ENCODE measurements at regions not wholly inside any gene's neighbourhood (a gene's known extent, or its start where the extent isn't known, plus 50 kb on each side); places are given as distances from the start of the nearest gene placed in this dataset.

GRCh38 chr22:47619631-47620030 is 857.2 kb downstream of the TBC1D22A start:
- Mint-ChIP-seq H3K9me3 (ENCODE audit: insufficient read depth) (no peaks in the 10 kb centered on the region), H3K27me3 (no peaks in the 10 kb centered on the region), H3K4me3 (no peak overlapping the region), H3K4me1 (no peaks in the 10 kb centered on the region), H3K27ac (no peak overlapping the region)
- H3K9ac ChIP-seq (ENCODE audit: low read length): no peak overlapping the region
- 89% methylated on average over 9 of the region's 11 CpGs for WGBS (ENCODE audit: insufficient coverage)
- no peaks in the 10 kb centered on the region for H3K4me1 ChIP-seq (ENCODE audit: control insufficient read depth in 2 of 2, insufficient read depth in 2 of 2, low read length in 2 of 2)
- no peak overlapping the region for H3K4me2 ChIP-seq (replicated peaks; ENCODE audit: low read depth, low read length, poor library complexity, severe bottlenecking)
- intact Hi-C loops (cut with micrococcal nuclease): no loop called here
- no peak for DNase-seq
- H3K36me3 ChIP-seq (replicated peaks in 1 of 2; ENCODE audit: control extremely low read depth in 1 of 2, control insufficient read depth in 1 of 2, extremely low read depth in 1 of 2, insufficient read depth in 2 of 2, low read length in 1 of 2): no peaks in the 10 kb centered on the region
- H3K4me3 ChIP-seq (ENCODE audit: control extremely low read depth in 1 of 5, extremely low read depth in 1 of 5, insufficient read depth in 1 of 5, low read depth in 2 of 5, low read length in 4 of 5): no peak overlapping the region
- H4K20me1 ChIP-seq (ENCODE audit: control insufficient read depth, insufficient read depth, low read length, poor library complexity, severe bottlenecking): no peaks in the 10 kb centered on the region
- TF ChIP-seq EZH2 (IDR thresholded peaks at IDR 0.05; ENCODE audit: borderline replicate concordance, insufficient read depth, low read depth, low read length, poor library complexity, severe bottlenecking) (no peak), CTCF (IDR thresholded peaks at IDR 0.05) (no peak)
- H3K9me3 ChIP-seq (ENCODE audit: control extremely low read depth in 1 of 3, control insufficient read depth in 2 of 3, insufficient read depth in 1 of 3, low read length in 2 of 3): peaks cover 0 to 2% (median 0%) of the 10 kb centered on the region in 3 donors
- ATAC-seq (ENCODE audit: low read depth): no peak
- no peak overlapping the region for H2AFZ ChIP-seq (ENCODE audit: insufficient read depth, low read depth, low read length, poor library complexity, severe bottlenecking)
- peaks cover 0 to 4% (median 0%) of the 10 kb centered on the region in 4 experiments for H3K27me3 ChIP-seq (replicated peaks in 1 of 4; ENCODE audit: control extremely low read depth in 1 of 4, control insufficient read depth in 3 of 4, insufficient read depth in 4 of 4, low read length in 3 of 4)
- ChIA-PET CTCF (no interaction called here), POLR2A (no interaction called here)
- H3K27ac ChIP-seq (ENCODE audit: low read length in 2 of 2): no peak overlapping the region
- H3K79me2 ChIP-seq (ENCODE audit: control insufficient read depth, insufficient read depth, low read length): no peaks in the 10 kb centered on the region

GRCh38 chr22:47618180-47619010 is 855.9 kb downstream of the TBC1D22A start:
- ATAC-seq (ENCODE audit: low read depth) (no peak), DNase-seq (no peak)

More at GRCh38 chr22:47618180-47619010, 855.9 kb downstream of the TBC1D22A start:
- ChIA-PET CTCF (no interaction called here), POLR2A (no interaction called here)
- Histone ChIP-seq H3K9me3 (ENCODE audit: control extremely low read depth in 1 of 3, control insufficient read depth in 2 of 3, insufficient read depth in 1 of 3, low read length in 2 of 3) (peaks cover 0 to 10% (median 0%) of the 10 kb centered on the region in 3 donors), H3K4me2 (replicated peaks; ENCODE audit: low read depth, low read length, poor library complexity, severe bottlenecking) (no peak overlapping the region), H4K20me1 (ENCODE audit: control insufficient read depth, insufficient read depth, low read length, poor library complexity, severe bottlenecking) (no peaks in the 10 kb centered on the region), H3K4me1 (ENCODE audit: control insufficient read depth in 2 of 2, insufficient read depth in 2 of 2, low read length in 2 of 2) (no peaks in the 10 kb centered on the region), H3K27ac (ENCODE audit: low read length in 2 of 2) (no peak overlapping the region), H3K4me3 (ENCODE audit: control extremely low read depth in 1 of 5, extremely low read depth in 1 of 5, insufficient read depth in 1 of 5, low read depth in 2 of 5, low read length in 4 of 5) (no peak overlapping the region), H2AFZ (ENCODE audit: insufficient read depth, low read depth, low read length, poor library complexity, severe bottlenecking) (no peak overlapping the region), H3K79me2 (ENCODE audit: control insufficient read depth, insufficient read depth, low read length) (no peaks in the 10 kb centered on the region), H3K9ac (ENCODE audit: low read length) (no peak overlapping the region), H3K36me3 (replicated peaks in 1 of 2; ENCODE audit: control extremely low read depth in 1 of 2, control insufficient read depth in 1 of 2, extremely low read depth in 1 of 2, insufficient read depth in 2 of 2, low read length in 1 of 2) (no peaks in the 10 kb centered on the region), H3K27me3 (replicated peaks in 1 of 4; ENCODE audit: control extremely low read depth in 1 of 4, control insufficient read depth in 3 of 4, insufficient read depth in 4 of 4, low read length in 3 of 4) (peaks cover 0 to 4% (median 0%) of the 10 kb centered on the region in 4 experiments)
- intact Hi-C loops (cut with micrococcal nuclease): no loop called here
- 45% methylated on average over 21 of the region's 23 CpGs for WGBS (ENCODE audit: insufficient coverage)
- H3K27ac Mint-ChIP-seq: no peak overlapping the region
- no peak for TF ChIP-seq CTCF (IDR thresholded peaks at IDR 0.05)
- TF ChIP-seq EZH2 (IDR thresholded peaks at IDR 0.05; ENCODE audit: borderline replicate concordance, insufficient read depth, low read depth, low read length, poor library complexity, severe bottlenecking): no peak
- no peaks in the 10 kb centered on the region for H3K9me3 Mint-ChIP-seq (ENCODE audit: insufficient read depth)
- H3K27me3 Mint-ChIP-seq: no peaks in the 10 kb centered on the region
- H3K4me3 Mint-ChIP-seq: no peak overlapping the region
- no peaks in the 10 kb centered on the region for H3K4me1 Mint-ChIP-seq
